RWPE1 (cell line): ENCODE measurements at regions not wholly inside any gene's neighbourhood (a gene's known extent, or its start where the extent isn't known, plus 50 kb on each side); places are given as distances from the start of the nearest gene placed in this dataset.
"Not testable (repeated sequence)": the region's sequence is repeated elsewhere in the genome, so short reads cannot be mapped to it uniquely, and the experiment has no call there.

Source experiments
- CTCF ChIA-PET: fragments of 350-600 bp; sonication (Branson Sonifier 250); formaldehyde crosslinking; extraction: SDS; loops from one replicate; lab custom pipeline; 2021; lab: Yijun Ruan, JAX
- POLR2A ChIA-PET: fragments of 400-600 bp; formaldehyde crosslinking; extraction: SDS; loops from one replicate; lab custom pipeline; 2020; ENCODE audit warnings: antibody characterized with exemption; ENCODE audit not compliant: low non-redundant PET; lab: Yijun Ruan, JAX
- DNase-seq: peaks from one replicate; pipeline ENCODE4 v3.0.0; 2012; ENCODE audit warnings: low spot score
- H3K27ac ChIP-seq: fragments of 450-650 bp; 2 replicates; pipeline ENCODE4 v1.5.1; 2017
- CTCF ChIP-seq: fragments of 450-650 bp; conservative IDR thresholded peaks from 2 replicates; pipeline ENCODE4 v1.5.1; 2017; ENCODE audit warnings: low read depth, mild to moderate bottlenecking

- peak; percentile 51 for DNase-seq
- TF ChIP-seq CTCF, result peak; percentile 92
- no peak overlapping the region for H3K27ac ChIP-seq
- ChIA-PET CTCF (interaction anchor here (0.5 to 1.5 kb wide), 15 partner anchors 9 to 730 kb away, joined by 3 to 11 read pairs (median 3); no protein-coding TSS in a partner anchor), POLR2A (no interaction called here)
Observed at GRCh38 chr15:60179786-60180391, 175.8 kb downstream of the FOXB1 start.

- CTCF ChIA-PET, POLR2A ChIA-PET: not testable (repeated sequence)
Observed at GRCh38 chr15:60181957-60182356, 177.8 kb downstream of the FOXB1 start.

DNA sequence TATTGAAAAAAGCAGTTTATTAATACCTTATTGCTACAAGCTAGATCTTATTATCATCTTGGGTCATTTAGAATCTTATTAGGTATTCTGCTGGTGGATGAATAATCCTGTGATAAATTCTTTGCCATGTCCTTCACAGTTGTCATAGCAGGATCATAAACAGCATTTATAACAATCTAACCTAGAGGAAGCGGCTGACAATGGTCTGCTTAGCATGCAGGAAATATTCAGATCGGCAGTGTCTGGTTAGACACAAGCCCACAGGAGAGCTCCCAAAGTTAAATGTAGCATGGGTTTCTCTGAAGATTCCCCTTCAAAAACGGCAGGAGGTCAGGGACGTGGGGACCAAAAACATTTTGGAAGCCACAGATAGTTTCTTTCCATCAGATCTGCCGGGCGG is 179.3 kb downstream of the FOXB1 start:
- H3K27ac ChIP-seq, result no peak overlapping the region
- CTCF ChIA-PET, result interaction anchor here (0.6 kb wide), 1 partner anchor 492 kb away, joined by 3 read pairs; no protein-coding TSS in a partner anchor
- no peak for DNase-seq
- TF ChIP-seq CTCF, result no peak
- POLR2A ChIA-PET, result no interaction called here

More at GRCh38 chr15:60181957-60182356, 177.8 kb downstream of the FOXB1 start:
- DNase-seq, H3K27ac ChIP-seq: not testable (repeated sequence)

GRCh38 chr15:60184579-60184978 is 180.5 kb downstream of the FOXB1 start:
- POLR2A ChIA-PET, result no interaction called here
- peak; percentile 25 for DNase-seq
- CTCF ChIA-PET, result interaction anchor here (0.6 kb wide), 1 partner anchor 16 kb away, joined by 8 read pairs; no protein-coding TSS in a partner anchor
- no peak for TF ChIP-seq CTCF
- H3K27ac ChIP-seq, result no peak overlapping the region

DNA sequence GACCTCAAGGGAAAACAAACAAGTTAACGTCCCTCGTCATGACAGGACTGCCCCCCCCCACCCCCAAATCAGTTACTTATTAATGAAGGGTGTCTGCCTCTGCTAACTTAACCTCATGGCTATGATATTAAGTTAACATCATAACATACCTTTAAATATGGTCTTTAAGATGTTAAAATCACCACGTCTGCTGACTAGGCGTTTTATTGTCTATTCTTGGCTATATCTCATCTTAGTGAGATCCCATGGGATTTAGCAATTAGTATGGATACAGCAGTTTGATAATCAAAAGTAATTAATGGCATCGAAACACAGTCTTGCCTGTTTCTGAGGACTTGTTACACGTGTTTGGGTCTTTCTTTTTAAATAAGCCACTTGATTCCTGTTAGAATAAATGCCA is 186.9 kb downstream of the FOXB1 start:
- TF ChIP-seq CTCF, result no peak
- POLR2A ChIA-PET, result no interaction called here

GRCh38 chr15:60191821-60192220 is 187.7 kb downstream of the FOXB1 start:
- DNase-seq, result no peak
- H3K27ac ChIP-seq, result no peak overlapping the region
- ChIA-PET POLR2A (no interaction called here), CTCF (no interaction called here)
- no peak for TF ChIP-seq CTCF

More for the DNA sequence above, 186.9 kb downstream of the FOXB1 start:
- CTCF ChIA-PET, result no interaction called here
- H3K27ac ChIP-seq, result no peak overlapping the region
- DNase-seq, result no peak

GRCh38 chr15:60195611-60196010 is 191.5 kb downstream of the FOXB1 start:
- CTCF ChIA-PET, result no interaction called here
- H3K27ac ChIP-seq, result no peak overlapping the region
- DNase-seq, result no peak
- no peak for TF ChIP-seq CTCF
- POLR2A ChIA-PET, result interaction anchor here (0.6 kb wide), 1 partner anchor 157 kb away, joined by 6 read pairs; no protein-coding TSS in a partner anchor
